Spleen (tissue), 11 donors: ENCODE measurements at regions not wholly inside any gene's neighbourhood (a gene's known extent, or its start where the extent isn't known, plus 50 kb on each side); places are given as distances from the start of the nearest gene placed in this dataset.

Experiments
- DNase-seq: peaks from one replicate; pipeline ENCODE4 v3.0.0-alpha.2; 2020
- H3K27ac ChIP-seq, 8 donors: fragments of 200-600 bp; sonication (generic) in 7 of 8; 1 replicate in 4 of 8; 2 replicates in 4 of 8; pipeline versions ENCODE4 v1.5.0 to v1.8.0; 2016 to 2021; ENCODE audit warnings: inconsistent platforms in 4 of 8, mild to moderate bottlenecking in 4 of 8, moderate library complexity in 1 of 8
- H3K27me3 ChIP-seq, 7 donors: fragments of 200-600 bp; sonication (generic) in 6 of 7; replicated peaks in 1 of 7; 1 replicate in 4 of 7; 2 replicates in 3 of 7; pipeline versions ENCODE4 v1.5.0 to v1.8.0; 2016 to 2021; ENCODE audit warnings: inconsistent platforms in 3 of 7, mild to moderate bottlenecking in 1 of 7
- H3K36me3 ChIP-seq, 6 donors: fragments of 200-600 bp; sonication (generic) in 5 of 6; 1 replicate in 4 of 6; 2 replicates in 2 of 6; pipeline versions ENCODE4 v1.5.0 to v1.8.0; 2016 to 2021; ENCODE audit warnings: inconsistent platforms in 2 of 6
- H3K4me1 ChIP-seq, 6 donors: fragments of 200-600 bp; sonication (generic) in 5 of 6; 1 replicate in 3 of 6; 2 replicates in 3 of 6; pipeline versions ENCODE4 v1.5.0 to v1.8.0; 2016 to 2021; ENCODE audit warnings: inconsistent platforms in 3 of 6
- H3K4me3 ChIP-seq, 8 donors: fragments of 200-600 bp; sonication (generic) in 7 of 8; 1 replicate in 4 of 8; 2 replicates in 4 of 8; pipeline versions ENCODE4 v1.5.0 to v1.8.0; 2016 to 2021; ENCODE audit warnings: inconsistent platforms in 4 of 8, mild to moderate bottlenecking in 4 of 8, moderate library complexity in 2 of 8
- H3K9me3 ChIP-seq, 8 donors: fragments of 200-600 bp; sonication (generic) in 7 of 8; 1 replicate in 4 of 8; 2 replicates in 4 of 8; pipeline versions ENCODE4 v1.5.0 to v1.8.0; 2016 to 2021; ENCODE audit warnings: inconsistent platforms in 4 of 8
- CTCF ChIP-seq, 11 experiments: fragments of 200-600 bp in 7 of 11; fragments of 450-650 bp in 4 of 11; sonication (generic) in 4 of 11; IDR thresholded peaks in 8 of 11; conservative IDR thresholded peaks in 3 of 11; 1 replicate in 7 of 11; 2 replicates in 4 of 11; pipeline versions ENCODE4 v1.4.0 to v1.8.0; 2016 to 2021; ENCODE audit warnings: antibody characterized with exemption in 11 of 11, inconsistent platforms in 4 of 11, mild to moderate bottlenecking in 1 of 11
- POLR2A ChIP-seq, 3 donors: fragments of 450-650 bp; IDR thresholded peaks; one replicate each; pipeline ENCODE4 v1.5.1; 2017; ENCODE audit warnings: antibody characterized with exemption in 3 of 3, mild to moderate bottlenecking in 1 of 3
- POLR2AphosphoS5 ChIP-seq, 3 donors: sonication (generic); formaldehyde crosslinking; IDR thresholded peaks; one replicate each; pipeline ENCODE4 v1.5.1; 2017; ENCODE audit warnings: antibody characterized with exemption in 3 of 3
- WGBS, 5 donors: extraction: QIAGEN DNeasy Blood & Tissue Kit in 3 of 5; methylation state at CpG; one replicate each; pipeline versions ENCODE4 v1.1.5 to v1.1.7; 2013 to 2018; 5-methylcytosine and 5-hydroxymethylcytosine counted together
- intact Hi-C: fragments of 100-400 bp; cut with DNase I; formaldehyde crosslinking; loops from one replicate; pipeline ENCODE4 v1.15.0; 2023; ENCODE audit warnings: low total_unique reads
- donor health status: healthy with polysubstance abuse.
- donor health status: DM: no; HTN: no; CAD: no; lungs with moderate emphysema.
- donor health status: DM: no; HTN: no; CAD: no.
- donor health status: Bipolar disorder and iron deficiency.
- donor health status: healthy.
- donor health status: DM: no; HTN: no; CAD: no.
- donor health status: DM: yes; HTN: yes; CAD: no.

GRCh38 chr12:60014436-60014835 lies 418.6 kb downstream of the SLC16A7 start:
- intact Hi-C loops = no loop called here
- peaks cover 0 to 5% (median 0%) of the 10 kb centered on the region in 8 donors for H3K9me3 ChIP-seq
- no peaks in the 10 kb centered on the region for H3K36me3 ChIP-seq
- H3K4me3 ChIP-seq = no peak overlapping the region
- TF ChIP-seq POLR2A (IDR thresholded peaks at IDR 0.05) = no peak
- no peak for TF ChIP-seq CTCF (IDR thresholded peaks at IDR 0.05 in 8 of 11, conservative IDR thresholded peaks at IDR 0.05 in 3 of 11)
- no peak for TF ChIP-seq POLR2AphosphoS5 (IDR thresholded peaks at IDR 0.05)
- no peak for DNase-seq
- no peaks in the 10 kb centered on the region for H3K4me1 ChIP-seq
- H3K27ac ChIP-seq = no peak overlapping the region
- H3K27me3 ChIP-seq = no peaks in the 10 kb centered on the region

GRCh38 chr12:60020068-60020467 lies 424.2 kb downstream of the SLC16A7 start:
- no peak overlapping the region for H3K4me3 ChIP-seq
- no peak overlapping the region for H3K27ac ChIP-seq
- H3K4me1 ChIP-seq = no peaks in the 10 kb centered on the region
- no peak for DNase-seq
- intact Hi-C loops = no loop called here
- H3K9me3 ChIP-seq = peaks cover 0 to 4% (median 0%) of the 10 kb centered on the region in 8 donors
- TF ChIP-seq POLR2A (IDR thresholded peaks at IDR 0.05) = no peak
- TF ChIP-seq CTCF (IDR thresholded peaks at IDR 0.05 in 8 of 11, conservative IDR thresholded peaks at IDR 0.05 in 3 of 11) = no peak
- TF ChIP-seq POLR2AphosphoS5 (IDR thresholded peaks at IDR 0.05) = no peak
- 71 to 90% (median 74%) methylated on average over 2 of the region's 2 CpGs for WGBS, 5 donors
- H3K27me3 ChIP-seq = no peaks in the 10 kb centered on the region
- no peaks in the 10 kb centered on the region for H3K36me3 ChIP-seq

- no peak overlapping the region for H3K27ac ChIP-seq
- WGBS, 5 donors = 87 to 99% (median 91%) methylated on average over 3 of the region's 3 CpGs
- no peaks in the 10 kb centered on the region for H3K27me3 ChIP-seq
- no peak for TF ChIP-seq POLR2AphosphoS5 (IDR thresholded peaks at IDR 0.05)
- TF ChIP-seq CTCF (IDR thresholded peaks at IDR 0.05 in 8 of 11, conservative IDR thresholded peaks at IDR 0.05 in 3 of 11) = no peak
- TF ChIP-seq POLR2A (IDR thresholded peaks at IDR 0.05) = no peak
- H3K4me1 ChIP-seq = no peaks in the 10 kb centered on the region
- no peaks in the 10 kb centered on the region for H3K36me3 ChIP-seq
- intact Hi-C loops = no loop called here
- H3K9me3 ChIP-seq = peaks cover 0 to 4% (median 0%) of the 10 kb centered on the region in 8 donors
- no peak for DNase-seq
- H3K4me3 ChIP-seq = no peak overlapping the region
Observed at GRCh38 chr12:60021235-60021634, 425.4 kb downstream of the SLC16A7 start.

- 80 to 94% (median 82%) methylated on average over 3 of the region's 3 CpGs for WGBS, 5 donors
- intact Hi-C loops = no loop called here
- H3K9me3 ChIP-seq = peaks cover 0 to 11% (median 0%) of the 10 kb centered on the region in 8 donors
Observed at GRCh38 chr12:60027266-60027665, 431.4 kb downstream of the SLC16A7 start.

More at GRCh38 chr12:60027266-60027665, 431.4 kb downstream of the SLC16A7 start:
- Histone ChIP-seq H3K36me3 (no peaks in the 10 kb centered on the region), H3K4me1 (no peaks in the 10 kb centered on the region), H3K4me3 (no peak overlapping the region), H3K27me3 (no peaks in the 10 kb centered on the region), H3K27ac (no peak overlapping the region)
- DNase-seq = no peak
- no peak for TF ChIP-seq POLR2AphosphoS5 (IDR thresholded peaks at IDR 0.05)
- TF ChIP-seq CTCF (IDR thresholded peaks at IDR 0.05 in 8 of 11, conservative IDR thresholded peaks at IDR 0.05 in 3 of 11) = no peak
- TF ChIP-seq POLR2A (IDR thresholded peaks at IDR 0.05) = no peak
